ENCODE measurements at regions not wholly inside any gene's neighbourhood (a gene's known extent, or its start where the extent isn't known, plus 50 kb on each side); places are given as distances from the start of the nearest gene placed in this dataset.

- intact Hi-C loops (cut with micrococcal nuclease; ENCODE audit: unreplicated experiment) = no loop called here
- H3K27me3 ChIP-seq (replicated peaks; ENCODE audit: control insufficient read depth, insufficient read depth, low read length) = no peaks in the 10 kb centered on the region
- no peak overlapping the region for H3K4me3 Mint-ChIP-seq (ENCODE audit: unreplicated experiment)
- no peaks in the 10 kb centered on the region for H3K9me3 ChIP-seq
- H3K27me3 Mint-ChIP-seq (ENCODE audit: insufficient read depth, unreplicated experiment) = no peaks in the 10 kb centered on the region
- H3K4me1 Mint-ChIP-seq (ENCODE audit: low read depth, unreplicated experiment) = no peaks in the 10 kb centered on the region
- no peaks in the 10 kb centered on the region for H3K9me3 Mint-ChIP-seq (ENCODE audit: unreplicated experiment)
- no peaks in the 10 kb centered on the region for H3K36me3 Mint-ChIP-seq (ENCODE audit: insufficient read depth, unreplicated experiment)
- no TSS peak for BruUV-seq (replicated peaks)
- H3K4me3 ChIP-seq (ENCODE audit: low read depth, low read length) = no peak overlapping the region
- no peaks in the 10 kb centered on the region for H3K36me3 ChIP-seq (ENCODE audit: control insufficient read depth, insufficient read depth, low read length)
- POLR2A ChIA-PET = no interaction called here
- CTCF ChIA-PET = no interaction called here
- H3K4me1 ChIP-seq = no peaks in the 10 kb centered on the region
- H3K27ac Mint-ChIP-seq (ENCODE audit: unreplicated experiment) = no peak overlapping the region
- no peak for DNase-seq
- TF ChIP-seq, protein P1, sequence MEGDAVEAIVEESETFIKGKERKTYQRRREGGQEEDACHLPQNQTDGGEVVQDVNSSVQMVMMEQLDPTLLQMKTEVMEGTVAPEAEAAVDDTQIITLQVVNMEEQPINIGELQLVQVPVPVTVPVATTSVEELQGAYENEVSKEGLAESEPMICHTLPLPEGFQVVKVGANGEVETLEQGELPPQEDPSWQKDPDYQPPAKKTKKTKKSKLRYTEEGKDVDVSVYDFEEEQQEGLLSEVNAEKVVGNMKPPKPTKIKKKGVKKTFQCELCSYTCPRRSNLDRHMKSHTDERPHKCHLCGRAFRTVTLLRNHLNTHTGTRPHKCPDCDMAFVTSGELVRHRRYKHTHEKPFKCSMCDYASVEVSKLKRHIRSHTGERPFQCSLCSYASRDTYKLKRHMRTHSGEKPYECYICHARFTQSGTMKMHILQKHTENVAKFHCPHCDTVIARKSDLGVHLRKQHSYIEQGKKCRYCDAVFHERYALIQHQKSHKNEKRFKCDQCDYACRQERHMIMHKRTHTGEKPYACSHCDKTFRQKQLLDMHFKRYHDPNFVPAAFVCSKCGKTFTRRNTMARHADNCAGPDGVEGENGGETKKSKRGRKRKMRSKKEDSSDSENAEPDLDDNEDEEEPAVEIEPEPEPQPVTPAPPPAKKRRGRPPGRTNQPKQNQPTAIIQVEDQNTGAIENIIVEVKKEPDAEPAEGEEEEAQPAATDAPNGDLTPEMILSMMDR (IDR thresholded peaks at IDR 0.05; ENCODE audit: insufficient read depth in 1 of 2, low read depth in 1 of 2, low read length in 1 of 2, severe bottlenecking in 1 of 2, unreplicated experiment in 1 of 2) = no peak
These were observed 296.0 kb upstream of the COL8A1 start for GRCh38 chr3:99342383-99342782.

- no TSS peak for BruUV-seq (replicated peaks)
- no peaks in the 10 kb centered on the region for H3K4me1 Mint-ChIP-seq (ENCODE audit: low read depth, unreplicated experiment)
- Histone ChIP-seq H3K36me3 (ENCODE audit: control insufficient read depth, insufficient read depth, low read length) (no peaks in the 10 kb centered on the region), H3K9me3 (no peaks in the 10 kb centered on the region), H3K27me3 (replicated peaks; ENCODE audit: control insufficient read depth, insufficient read depth, low read length) (no peaks in the 10 kb centered on the region; the same call in 1 of the 2 replicates), H3K4me3 (ENCODE audit: low read depth, low read length) (no peak overlapping the region), H3K4me1 (no peaks in the 10 kb centered on the region)
- no peak for DNase-seq
- intact Hi-C loops (cut with micrococcal nuclease; ENCODE audit: unreplicated experiment) = no loop called here
- H3K36me3 Mint-ChIP-seq (ENCODE audit: insufficient read depth, unreplicated experiment) = no peaks in the 10 kb centered on the region
- no peak overlapping the region for H3K4me3 Mint-ChIP-seq (ENCODE audit: unreplicated experiment)
- TF ChIP-seq, protein P1 (IDR thresholded peaks at IDR 0.05; ENCODE audit: insufficient read depth in 1 of 2, low read depth in 1 of 2, low read length in 1 of 2, severe bottlenecking in 1 of 2, unreplicated experiment in 1 of 2) = no peak
- ChIA-PET CTCF (no interaction called here), POLR2A (no interaction called here)
- no peak overlapping the region for H3K27ac Mint-ChIP-seq (ENCODE audit: unreplicated experiment)
- H3K9me3 Mint-ChIP-seq (ENCODE audit: unreplicated experiment) = no peaks in the 10 kb centered on the region
- H3K27me3 Mint-ChIP-seq (ENCODE audit: insufficient read depth, unreplicated experiment) = peaks cover 6% of the 10 kb centered on the region
These were observed 299.2 kb upstream of the COL8A1 start for GRCh38 chr3:99339222-99339621.

DNA sequence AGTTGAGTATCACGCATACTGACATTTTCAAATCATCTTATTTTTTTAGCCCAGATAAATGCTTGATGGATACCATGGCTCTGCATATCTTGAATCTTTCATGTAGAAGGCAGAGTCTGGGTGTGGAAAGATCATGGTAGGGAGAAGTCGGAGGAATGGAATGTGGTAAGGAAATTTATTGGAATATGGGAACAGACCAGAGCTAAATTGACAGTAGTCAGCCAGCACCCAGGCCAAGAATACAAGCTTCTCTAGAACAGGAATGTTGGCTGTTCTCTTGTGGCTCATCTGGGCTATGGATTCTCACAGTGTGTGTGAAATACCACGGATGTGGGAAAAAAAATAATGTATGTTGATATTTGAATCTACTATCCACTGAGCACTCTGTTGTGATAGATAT lies 305.7 kb upstream of the COL8A1 start:
- BruUV-seq (replicated peaks) = no TSS peak
- POLR2A ChIA-PET = no interaction called here

More for the DNA sequence above, 305.7 kb upstream of the COL8A1 start:
- Histone ChIP-seq H3K9me3 (no peaks in the 10 kb centered on the region), H3K4me3 (ENCODE audit: low read depth, low read length) (no peak overlapping the region), H3K4me1 (no peaks in the 10 kb centered on the region), H3K27me3 (replicated peaks; ENCODE audit: control insufficient read depth, insufficient read depth, low read length) (no peaks in the 10 kb centered on the region; the same call in 1 of the 2 replicates), H3K36me3 (ENCODE audit: control insufficient read depth, insufficient read depth, low read length) (no peaks in the 10 kb centered on the region)
- Mint-ChIP-seq H3K4me3 (ENCODE audit: unreplicated experiment) (no peak overlapping the region), H3K27ac (ENCODE audit: unreplicated experiment) (no peak overlapping the region), H3K9me3 (ENCODE audit: unreplicated experiment) (no peaks in the 10 kb centered on the region), H3K36me3 (ENCODE audit: insufficient read depth, unreplicated experiment) (no peaks in the 10 kb centered on the region), H3K4me1 (ENCODE audit: low read depth, unreplicated experiment) (no peaks in the 10 kb centered on the region), H3K27me3 (ENCODE audit: insufficient read depth, unreplicated experiment) (peaks cover 8% of the 10 kb centered on the region)
- intact Hi-C loops (cut with micrococcal nuclease; ENCODE audit: unreplicated experiment) = no loop called here
- TF ChIP-seq, protein P1 (IDR thresholded peaks at IDR 0.05; ENCODE audit: insufficient read depth in 1 of 2, low read depth in 1 of 2, low read length in 1 of 2, severe bottlenecking in 1 of 2, unreplicated experiment in 1 of 2) = no peak
- no peak for DNase-seq
- CTCF ChIA-PET = no interaction called here

Measured in Caco-2 (cell line).